ENCODE measurements at regions not wholly inside any gene's neighbourhood (a gene's known extent, or its start where the extent isn't known, plus 50 kb on each side); places are given as distances from the start of the nearest gene placed in this dataset.

- H3K36me3 ChIP-seq (ENCODE audit: insufficient read depth, low read length): no peaks in the 10 kb centered on the region
- no peaks in the 10 kb centered on the region for H3F3A ChIP-seq (ENCODE audit: low read depth)
- H3K79me2 ChIP-seq (ENCODE audit: insufficient read depth, low read length): no peaks in the 10 kb centered on the region
- H3K9ac ChIP-seq (ENCODE audit: low read depth, low read length, poor library complexity, severe bottlenecking): no peak overlapping the region
- no peak overlapping the region for H3K4me2 ChIP-seq (ENCODE audit: low read depth, low read length, poor library complexity, severe bottlenecking)
- H3K27me3 ChIP-seq (ENCODE audit: insufficient read depth, low read length, poor library complexity, severe bottlenecking): no peaks in the 10 kb centered on the region
- TF ChIP-seq CTCF (conservative IDR thresholded peaks at IDR 0.05; ENCODE audit: low read length) (no peak), EZH2phosphoT487 (IDR thresholded peaks at IDR 0.05; ENCODE audit: borderline replicate concordance) (no peak)
- peak overlapping the region; percentile 79; the same call in 1 of the 2 replicates for H2AFZ ChIP-seq (ENCODE audit: low read length)
- no peaks in the 10 kb centered on the region for H3K4me1 ChIP-seq (ENCODE audit: insufficient read depth, low read length, poor library complexity, severe bottlenecking)
- H4K20me1 ChIP-seq (ENCODE audit: insufficient read depth, low read length, poor library complexity, severe bottlenecking): no peaks in the 10 kb centered on the region
- H3K9me2 ChIP-seq (replicated peaks; ENCODE audit: low read depth, low read length): no peaks in the 10 kb centered on the region
- no peaks in the 10 kb centered on the region for H3K9me3 ChIP-seq (ENCODE audit: insufficient read depth, low read depth, low read length)
- H3K4me3 ChIP-seq (ENCODE audit: low read length, poor library complexity, severe bottlenecking): no peak overlapping the region
Measured at GRCh38 chr7:119270644-119271043, 1002.3 kb upstream of the KCND2 start.

GRCh38 chr7:119271147-119271779 is 1001.7 kb upstream of the KCND2 start:
- Histone ChIP-seq H2AFZ (ENCODE audit: low read length) (no peak overlapping the region), H3K36me3 (ENCODE audit: insufficient read depth, low read length) (no peaks in the 10 kb centered on the region), H3K9me3 (ENCODE audit: insufficient read depth, low read depth, low read length) (no peaks in the 10 kb centered on the region), H3K9me2 (replicated peaks; ENCODE audit: low read depth, low read length) (no peaks in the 10 kb centered on the region), H3F3A (ENCODE audit: low read depth) (no peaks in the 10 kb centered on the region), H3K4me3 (ENCODE audit: low read length, poor library complexity, severe bottlenecking) (no peak overlapping the region), H3K27me3 (ENCODE audit: insufficient read depth, low read length, poor library complexity, severe bottlenecking) (no peaks in the 10 kb centered on the region), H3K79me2 (ENCODE audit: insufficient read depth, low read length) (no peaks in the 10 kb centered on the region), H3K4me1 (ENCODE audit: insufficient read depth, low read length, poor library complexity, severe bottlenecking) (no peaks in the 10 kb centered on the region), H3K9ac (ENCODE audit: low read depth, low read length, poor library complexity, severe bottlenecking) (no peak overlapping the region), H3K4me2 (ENCODE audit: low read depth, low read length, poor library complexity, severe bottlenecking) (no peak overlapping the region), H4K20me1 (ENCODE audit: insufficient read depth, low read length, poor library complexity, severe bottlenecking) (no peaks in the 10 kb centered on the region)
- TF ChIP-seq EZH2phosphoT487 (IDR thresholded peaks at IDR 0.05; ENCODE audit: borderline replicate concordance): no peak
- TF ChIP-seq CTCF (conservative IDR thresholded peaks at IDR 0.05; ENCODE audit: low read length): no peak

- H3K9me2 ChIP-seq (replicated peaks; ENCODE audit: low read depth, low read length): no peaks in the 10 kb centered on the region
- H3K4me2 ChIP-seq (ENCODE audit: low read depth, low read length, poor library complexity, severe bottlenecking): no peak overlapping the region
- no peak overlapping the region for H2AFZ ChIP-seq (ENCODE audit: low read length)
- H4K20me1 ChIP-seq (ENCODE audit: insufficient read depth, low read length, poor library complexity, severe bottlenecking): no peaks in the 10 kb centered on the region
- no peaks in the 10 kb centered on the region for H3K79me2 ChIP-seq (ENCODE audit: insufficient read depth, low read length)
- H3F3A ChIP-seq (ENCODE audit: low read depth): no peaks in the 10 kb centered on the region
- H3K27me3 ChIP-seq (ENCODE audit: insufficient read depth, low read length, poor library complexity, severe bottlenecking): no peaks in the 10 kb centered on the region
- no peak overlapping the region for H3K9ac ChIP-seq (ENCODE audit: low read depth, low read length, poor library complexity, severe bottlenecking)
- no peaks in the 10 kb centered on the region for H3K4me1 ChIP-seq (ENCODE audit: insufficient read depth, low read length, poor library complexity, severe bottlenecking)
- no peaks in the 10 kb centered on the region for H3K9me3 ChIP-seq (ENCODE audit: insufficient read depth, low read depth, low read length)
- H3K36me3 ChIP-seq (ENCODE audit: insufficient read depth, low read length): no peaks in the 10 kb centered on the region
- no peak overlapping the region for H3K4me3 ChIP-seq (ENCODE audit: low read length, poor library complexity, severe bottlenecking)
- no peak for TF ChIP-seq EZH2phosphoT487 (IDR thresholded peaks at IDR 0.05; ENCODE audit: borderline replicate concordance)
- TF ChIP-seq CTCF (conservative IDR thresholded peaks at IDR 0.05; ENCODE audit: low read length): no peak
Measured at GRCh38 chr7:119281181-119281846, 991.7 kb upstream of the KCND2 start.

Data from Loucy (cell line).